ENCODE measurements at regions not wholly inside any gene's neighbourhood (a gene's known extent, or its start where the extent isn't known, plus 50 kb on each side); places are given as distances from the start of the nearest gene placed in this dataset.

DNA sequence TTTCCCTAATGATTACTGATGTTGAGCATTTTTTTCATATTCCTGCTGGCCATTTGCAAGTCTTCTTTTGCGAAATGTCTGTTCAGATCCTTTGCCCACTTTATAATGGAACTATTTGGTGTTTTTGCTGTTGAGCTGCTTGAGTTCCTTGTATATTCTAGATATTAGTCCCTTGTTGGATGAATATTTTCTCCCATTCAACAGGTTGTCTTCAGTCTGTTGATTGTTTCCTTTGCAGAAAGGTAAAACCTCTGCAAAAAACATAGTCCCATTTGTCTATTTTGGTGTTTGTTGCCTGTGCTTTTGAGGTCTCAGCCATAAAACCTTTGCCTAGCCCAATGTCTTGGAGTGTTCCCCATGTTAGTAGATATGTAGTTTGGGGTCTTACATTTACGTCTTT lies 78.0 kb upstream of the GUCA2B start:
- H3K4me1 ChIP-seq (ENCODE audit: low read depth) = no peaks in the 10 kb centered on the region
- no peak for ATAC-seq
- TF ChIP-seq, protein P1, sequence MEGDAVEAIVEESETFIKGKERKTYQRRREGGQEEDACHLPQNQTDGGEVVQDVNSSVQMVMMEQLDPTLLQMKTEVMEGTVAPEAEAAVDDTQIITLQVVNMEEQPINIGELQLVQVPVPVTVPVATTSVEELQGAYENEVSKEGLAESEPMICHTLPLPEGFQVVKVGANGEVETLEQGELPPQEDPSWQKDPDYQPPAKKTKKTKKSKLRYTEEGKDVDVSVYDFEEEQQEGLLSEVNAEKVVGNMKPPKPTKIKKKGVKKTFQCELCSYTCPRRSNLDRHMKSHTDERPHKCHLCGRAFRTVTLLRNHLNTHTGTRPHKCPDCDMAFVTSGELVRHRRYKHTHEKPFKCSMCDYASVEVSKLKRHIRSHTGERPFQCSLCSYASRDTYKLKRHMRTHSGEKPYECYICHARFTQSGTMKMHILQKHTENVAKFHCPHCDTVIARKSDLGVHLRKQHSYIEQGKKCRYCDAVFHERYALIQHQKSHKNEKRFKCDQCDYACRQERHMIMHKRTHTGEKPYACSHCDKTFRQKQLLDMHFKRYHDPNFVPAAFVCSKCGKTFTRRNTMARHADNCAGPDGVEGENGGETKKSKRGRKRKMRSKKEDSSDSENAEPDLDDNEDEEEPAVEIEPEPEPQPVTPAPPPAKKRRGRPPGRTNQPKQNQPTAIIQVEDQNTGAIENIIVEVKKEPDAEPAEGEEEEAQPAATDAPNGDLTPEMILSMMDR (IDR thresholded peaks at IDR 0.05) = no peak
- H3K4me3 ChIP-seq = no peak overlapping the region
- no peak for DNase-seq
- no peaks in the 10 kb centered on the region for H3K9me3 ChIP-seq
- intact Hi-C loops (cut with DNase I, micrococcal nuclease) = no loop called here
- no peaks in the 10 kb centered on the region for H3K36me3 ChIP-seq (ENCODE audit: low read depth)

DNA sequence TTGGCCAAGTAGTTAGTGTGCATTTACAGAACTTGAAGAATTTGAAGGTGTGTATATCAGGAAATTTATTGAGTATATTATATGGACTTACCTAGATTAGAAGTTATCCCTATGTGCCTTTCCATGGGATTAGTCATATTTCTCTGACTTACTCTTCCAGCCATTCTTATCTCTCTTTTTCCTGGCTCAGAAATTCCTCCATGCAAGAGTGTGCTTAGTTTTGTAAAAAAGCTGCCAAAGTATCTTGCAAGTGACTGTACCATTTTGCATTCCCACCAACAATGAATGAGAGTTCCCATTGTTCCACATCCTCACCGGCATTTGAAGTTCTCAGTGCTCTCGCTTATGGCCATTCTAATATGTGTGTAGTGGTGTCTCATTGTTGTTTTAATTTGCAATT lies 82.2 kb upstream of the GUCA2B start:
- TF ChIP-seq, protein P1 (IDR thresholded peaks at IDR 0.05) = no peak
- H3K9me3 ChIP-seq = no peaks in the 10 kb centered on the region
- intact Hi-C loops (cut with DNase I, micrococcal nuclease) = no loop called here
- no peaks in the 10 kb centered on the region for H3K4me1 ChIP-seq (ENCODE audit: low read depth)
- H3K4me3 ChIP-seq = no peak overlapping the region
- peaks cover 3% of the 10 kb centered on the region for H3K36me3 ChIP-seq (ENCODE audit: low read depth)
- no peak for DNase-seq
- no peak for ATAC-seq

DNA sequence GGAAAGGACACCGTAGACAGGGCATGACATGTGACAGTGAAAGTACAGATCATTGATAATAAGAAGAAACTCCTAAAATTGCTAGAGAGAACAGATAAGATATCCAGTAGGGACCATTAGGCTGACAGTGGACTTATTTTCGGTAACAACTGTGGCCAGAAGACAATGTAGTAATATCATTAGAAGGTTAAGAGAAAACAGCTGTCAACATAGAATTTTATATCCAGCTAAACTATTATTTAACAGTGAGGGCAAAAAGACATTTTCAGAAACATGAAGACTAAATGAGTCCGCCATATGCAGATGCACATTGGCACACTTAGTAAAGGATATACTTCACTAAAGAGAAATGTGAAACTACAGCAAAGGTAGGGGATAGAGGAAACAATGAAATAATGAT lies 95.4 kb upstream of the GUCA2B start:
- intact Hi-C loops (cut with DNase I, micrococcal nuclease) = no loop called here
- Histone ChIP-seq H3K9me3 (peaks cover 8% of the 10 kb centered on the region), H3K4me1 (ENCODE audit: low read depth) (no peaks in the 10 kb centered on the region), H3K4me3 (no peak overlapping the region), H3K36me3 (ENCODE audit: low read depth) (no peaks in the 10 kb centered on the region)
- ATAC-seq = no peak
- TF ChIP-seq, protein P1 (IDR thresholded peaks at IDR 0.05) = no peak
- DNase-seq = no peak

DNA sequence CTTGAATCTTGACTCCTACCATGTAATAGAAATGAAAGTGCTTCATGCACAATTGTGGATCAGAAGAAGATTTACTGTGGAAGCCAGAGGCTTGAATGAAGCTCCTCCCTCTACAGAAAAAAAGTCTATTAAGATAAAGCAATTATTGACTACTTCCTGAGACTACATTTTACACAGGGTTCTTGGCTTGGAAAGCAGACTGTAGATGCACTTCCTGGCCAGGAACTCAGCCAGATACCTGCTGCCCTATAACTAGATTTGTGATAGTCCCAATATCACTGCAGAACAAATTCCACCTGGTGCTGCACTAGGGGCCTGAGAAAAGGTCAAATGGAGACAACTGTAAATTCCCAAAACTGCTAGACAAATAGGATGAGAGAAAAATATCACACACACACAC lies 96.8 kb upstream of the GUCA2B start:
- Histone ChIP-seq H3K36me3 (ENCODE audit: low read depth) (no peaks in the 10 kb centered on the region), H3K9me3 (peaks cover 8% of the 10 kb centered on the region), H3K4me3 (no peak overlapping the region), H3K4me1 (ENCODE audit: low read depth) (no peaks in the 10 kb centered on the region)
- TF ChIP-seq, protein P1 (IDR thresholded peaks at IDR 0.05) = no peak
- intact Hi-C loops (cut with DNase I, micrococcal nuclease) = no loop called here
- DNase-seq (no peak), ATAC-seq (no peak)

DNA sequence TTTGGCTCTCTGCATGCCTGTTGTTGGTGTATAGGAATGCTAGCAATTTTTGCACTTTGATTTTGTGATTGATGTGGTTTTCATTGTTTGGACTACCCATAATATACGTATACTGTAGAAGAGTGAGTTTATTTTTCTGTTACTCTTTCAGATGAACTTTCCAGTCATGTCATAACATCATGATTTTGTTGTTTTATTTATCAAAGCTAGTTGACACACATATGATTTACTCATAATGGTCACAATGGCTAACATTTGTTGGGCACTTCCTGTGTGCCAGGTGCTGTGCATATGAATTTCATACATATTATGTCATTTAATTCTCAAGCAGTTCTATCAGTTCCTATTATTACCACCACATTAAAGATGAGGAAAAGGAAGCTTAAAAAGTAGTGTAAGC lies 98.1 kb upstream of the GUCA2B start:
- Histone ChIP-seq H3K4me3 (no peak overlapping the region), H3K4me1 (ENCODE audit: low read depth) (no peaks in the 10 kb centered on the region), H3K36me3 (ENCODE audit: low read depth) (no peaks in the 10 kb centered on the region), H3K9me3 (peaks cover 8% of the 10 kb centered on the region)
- ATAC-seq (no peak), DNase-seq (no peak)
- TF ChIP-seq, protein P1 (IDR thresholded peaks at IDR 0.05) = no peak
- intact Hi-C loops (cut with DNase I, micrococcal nuclease) = no loop called here

DNA sequence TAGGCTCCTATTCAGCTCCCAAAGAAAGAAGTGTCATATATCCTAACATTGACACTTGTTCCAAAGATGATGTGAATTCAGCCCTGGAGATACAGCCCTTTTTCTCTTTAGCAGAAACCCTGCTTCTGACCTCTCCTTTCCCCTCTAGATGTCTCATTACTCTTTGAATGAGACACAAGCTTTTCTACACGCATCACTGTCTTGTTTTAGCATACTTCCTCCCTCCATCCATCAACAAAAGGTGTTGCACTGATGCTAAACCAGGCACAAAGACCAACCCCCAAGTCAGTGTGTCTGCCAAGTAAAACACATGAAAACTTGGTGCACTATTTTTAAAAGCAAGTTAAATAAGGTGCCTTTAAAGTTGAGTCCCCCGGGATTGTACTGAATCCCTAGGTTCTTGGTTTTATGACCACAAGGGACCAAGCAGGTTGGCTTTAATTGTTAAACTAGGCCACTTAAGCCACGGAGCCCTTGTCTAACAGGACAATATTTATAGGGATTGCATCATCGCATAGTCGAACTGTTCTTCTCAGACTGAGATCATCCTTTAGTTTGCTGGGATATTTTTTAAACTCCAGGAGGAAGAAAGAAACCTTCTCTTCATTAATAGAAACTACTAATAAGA lies 101.0 kb upstream of the GUCA2B start:
- Histone ChIP-seq H3K9me3 (no peaks in the 10 kb centered on the region), H3K4me1 (ENCODE audit: low read depth) (no peaks in the 10 kb centered on the region), H3K36me3 (ENCODE audit: low read depth) (no peaks in the 10 kb centered on the region), H3K4me3 (no peak overlapping the region)
- TF ChIP-seq, protein P1 (IDR thresholded peaks at IDR 0.05) = no peak
- DNase-seq (no peak), ATAC-seq (no peak)
- intact Hi-C loops (cut with DNase I, micrococcal nuclease) = no loop called here

All from mucosa of descending colon (tissue), 3 donors.